C4-2B (cell line): ENCODE measurements at regions not wholly inside any gene's neighbourhood (a gene's known extent, or its start where the extent isn't known, plus 50 kb on each side); places are given as distances from the start of the nearest gene placed in this dataset.

ENCODE experiments used
- H3K27ac ChIP-seq: fragments of 450-650 bp; 2 replicates; pipeline ENCODE4 v1.5.1; 2017
- ZFX ChIP-seq: fragments of 450-650 bp; IDR thresholded peaks from 2 replicates; pipeline ENCODE4 v1.6.1; 2017
- TF ChIP-seq, protein P1 (sequence below): fragments of 450-650 bp; conservative IDR thresholded peaks from 2 replicates; pipeline ENCODE4 v1.5.1; 2017; ENCODE audit warnings: mild to moderate bottlenecking

DNA sequence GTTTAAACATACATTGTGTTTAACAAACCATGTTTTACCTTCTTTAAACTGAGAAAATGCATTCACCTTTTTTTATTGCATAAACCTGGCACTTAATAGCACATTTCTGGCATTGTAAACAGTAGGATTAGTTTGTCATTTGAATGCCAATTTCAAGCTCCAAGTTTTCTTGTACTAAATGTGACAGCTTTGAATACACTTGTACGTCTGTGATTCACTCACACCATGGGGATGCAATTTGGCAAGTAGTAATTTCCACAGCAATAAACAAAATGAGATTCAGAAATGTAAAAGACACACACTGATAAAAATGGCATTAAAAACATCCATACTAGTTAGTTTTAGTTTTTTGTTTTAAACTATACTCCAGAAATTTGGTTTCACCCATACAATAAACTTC lies 598.9 kb downstream of the SI start:
- H3K27ac ChIP-seq, result no peak overlapping the region
- no peak for TF ChIP-seq ZFX
- TF ChIP-seq, protein P1, sequence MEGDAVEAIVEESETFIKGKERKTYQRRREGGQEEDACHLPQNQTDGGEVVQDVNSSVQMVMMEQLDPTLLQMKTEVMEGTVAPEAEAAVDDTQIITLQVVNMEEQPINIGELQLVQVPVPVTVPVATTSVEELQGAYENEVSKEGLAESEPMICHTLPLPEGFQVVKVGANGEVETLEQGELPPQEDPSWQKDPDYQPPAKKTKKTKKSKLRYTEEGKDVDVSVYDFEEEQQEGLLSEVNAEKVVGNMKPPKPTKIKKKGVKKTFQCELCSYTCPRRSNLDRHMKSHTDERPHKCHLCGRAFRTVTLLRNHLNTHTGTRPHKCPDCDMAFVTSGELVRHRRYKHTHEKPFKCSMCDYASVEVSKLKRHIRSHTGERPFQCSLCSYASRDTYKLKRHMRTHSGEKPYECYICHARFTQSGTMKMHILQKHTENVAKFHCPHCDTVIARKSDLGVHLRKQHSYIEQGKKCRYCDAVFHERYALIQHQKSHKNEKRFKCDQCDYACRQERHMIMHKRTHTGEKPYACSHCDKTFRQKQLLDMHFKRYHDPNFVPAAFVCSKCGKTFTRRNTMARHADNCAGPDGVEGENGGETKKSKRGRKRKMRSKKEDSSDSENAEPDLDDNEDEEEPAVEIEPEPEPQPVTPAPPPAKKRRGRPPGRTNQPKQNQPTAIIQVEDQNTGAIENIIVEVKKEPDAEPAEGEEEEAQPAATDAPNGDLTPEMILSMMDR, result no peak

DNA sequence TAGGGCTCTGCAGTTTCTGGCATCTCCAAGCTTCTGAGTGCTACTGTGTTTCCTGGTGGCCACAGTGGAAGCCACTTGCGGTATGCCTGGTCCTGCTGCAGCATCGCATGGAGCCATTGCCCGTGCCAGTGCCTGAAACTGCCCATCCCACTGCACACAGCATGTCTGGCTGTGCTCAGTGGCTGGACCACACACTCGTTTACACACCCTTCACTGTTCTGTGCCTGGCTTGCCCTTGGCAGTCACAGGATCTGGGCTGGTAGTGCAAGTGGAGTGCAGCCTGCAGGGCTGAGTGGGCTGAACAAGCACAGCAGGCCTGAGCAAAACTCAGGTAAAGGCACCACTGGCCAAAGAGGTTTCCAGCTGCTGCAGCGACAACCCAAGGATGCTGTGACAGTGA lies 600.0 kb downstream of the SI start:
- TF ChIP-seq, protein P1, result no peak
- no peak for TF ChIP-seq ZFX
- H3K27ac ChIP-seq, result no peak overlapping the region

DNA sequence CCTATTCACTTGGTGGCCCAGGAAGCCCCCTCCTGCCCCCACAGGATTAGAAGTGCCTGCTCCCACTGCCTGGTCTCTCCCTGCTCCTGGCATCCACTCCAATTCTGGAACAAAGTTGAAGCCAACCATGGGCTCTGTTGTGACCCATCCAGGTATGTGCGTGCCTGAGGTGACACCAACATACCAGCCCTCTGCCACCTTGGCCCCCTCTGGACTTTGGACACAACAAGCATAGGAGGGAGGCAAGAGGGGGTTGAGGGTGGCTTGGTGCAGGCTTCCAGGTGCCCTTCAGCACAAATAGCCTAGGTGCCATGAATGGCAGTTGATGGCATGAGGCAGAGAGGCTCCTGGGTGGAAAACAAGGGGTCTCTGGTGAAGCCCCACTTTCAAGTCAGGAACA lies 600.9 kb downstream of the SI start:
- H3K27ac ChIP-seq, result no peak overlapping the region
- TF ChIP-seq, protein P1, result no peak
- TF ChIP-seq ZFX, result no peak

DNA sequence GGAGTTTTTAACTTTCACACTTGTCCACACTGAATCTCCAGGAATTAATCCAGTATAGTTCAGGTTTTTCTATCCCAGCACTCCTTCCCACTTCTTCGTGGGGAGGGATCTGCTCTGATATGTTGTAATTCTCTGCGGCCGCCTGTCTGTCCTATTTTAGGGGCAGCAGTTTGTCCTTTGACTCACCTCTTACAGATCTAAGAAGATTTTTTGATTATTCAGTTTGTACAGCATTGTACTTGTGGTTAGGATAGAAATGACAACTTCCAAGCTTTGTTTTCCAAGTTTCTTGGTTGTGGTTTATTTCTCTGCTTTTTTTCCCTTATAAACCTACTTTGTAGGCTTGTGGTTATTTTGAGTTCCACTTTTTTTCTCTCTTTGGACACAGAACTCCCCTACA lies 601.7 kb downstream of the SI start:
- TF ChIP-seq, protein P1, result no peak
- no peak for TF ChIP-seq ZFX
- no peak overlapping the region for H3K27ac ChIP-seq

DNA sequence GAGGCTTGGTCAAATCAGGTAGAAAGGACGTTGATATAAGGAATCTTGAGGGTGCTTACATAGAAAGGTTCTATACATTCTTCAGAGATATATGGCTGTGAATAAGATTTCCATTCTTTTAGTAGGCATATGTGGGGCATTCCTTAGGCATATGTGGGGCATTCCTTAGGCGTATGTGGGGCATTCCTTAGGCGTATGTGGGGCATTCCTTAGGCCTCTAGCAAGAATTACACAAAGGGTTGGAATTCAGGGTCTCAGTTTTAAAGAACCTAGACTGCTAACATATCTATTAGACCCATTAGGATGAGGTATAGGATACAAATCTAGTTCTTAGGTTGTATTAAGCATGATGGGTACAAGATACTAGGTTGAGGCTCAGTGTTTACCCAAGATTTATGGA lies 607.8 kb downstream of the SI start:
- no peak overlapping the region for H3K27ac ChIP-seq
- TF ChIP-seq, protein P1, result no peak
- TF ChIP-seq ZFX, result no peak

DNA sequence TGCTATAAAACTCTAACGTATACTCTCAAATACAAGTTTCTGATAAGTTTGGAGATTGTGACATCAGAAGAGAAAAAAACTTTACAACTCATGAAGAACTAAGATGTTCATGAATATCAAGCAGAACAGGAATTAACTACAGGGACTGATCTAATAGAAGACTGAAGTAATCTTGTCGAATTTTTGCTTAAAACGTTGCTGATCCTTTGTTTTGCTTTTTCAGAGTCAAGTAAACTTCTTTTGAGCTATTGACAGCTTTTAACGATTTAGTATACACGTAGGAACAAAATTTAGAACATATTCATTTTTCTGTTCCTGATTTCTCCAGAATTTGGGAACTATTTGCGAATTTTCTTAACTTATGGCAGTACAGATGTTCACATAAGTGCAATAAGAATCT lies 610.2 kb downstream of the SI start:
- TF ChIP-seq ZFX, result no peak
- TF ChIP-seq, protein P1, result no peak

DNA sequence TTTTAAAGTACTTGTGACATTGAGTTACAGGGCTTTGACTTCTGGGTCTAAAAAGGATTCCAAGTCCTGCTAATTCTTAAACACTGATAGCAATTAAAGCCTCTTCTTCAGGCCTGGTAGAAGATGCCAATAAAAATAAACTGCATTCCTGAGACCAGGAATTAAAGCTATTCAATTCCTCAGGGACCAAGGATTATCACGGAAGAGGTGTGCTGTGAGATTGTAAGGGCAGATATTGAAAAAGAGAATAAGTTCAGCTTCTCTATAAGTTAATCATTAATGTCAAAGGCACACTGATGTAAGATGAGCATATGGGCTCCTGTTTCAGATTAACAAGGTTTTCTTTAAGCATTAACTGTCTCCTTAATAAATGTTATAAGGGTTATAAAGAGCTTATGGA lies 611.3 kb downstream of the SI start:
- H3K27ac ChIP-seq, result no peak overlapping the region
- TF ChIP-seq, protein P1, result no peak
- TF ChIP-seq ZFX, result no peak

More for the DNA sequence above, 610.2 kb downstream of the SI start:
- H3K27ac ChIP-seq, result no peak overlapping the region
